Esophagus muscularis mucosa (tissue), 3 donors: ENCODE measurements at regions not wholly inside any gene's neighbourhood (a gene's known extent, or its start where the extent isn't known, plus 50 kb on each side); places are given as distances from the start of the nearest gene placed in this dataset.

Experiments
- CTCF ChIP-seq, 3 experiments: fragments of 200-600 bp in 2 of 3; fragments of 450-650 bp in 1 of 3; sonication (generic) in 2 of 3; IDR thresholded peaks; one replicate each; pipeline ENCODE4 v1.5.1; 2017 to 2019; ENCODE audit warnings: antibody characterized with exemption in 3 of 3, mild to moderate bottlenecking in 2 of 3, moderate library complexity in 1 of 3
- POLR2A ChIP-seq: fragments of 450-650 bp; IDR thresholded peaks from one replicate; pipeline ENCODE4 v1.6.1; 2017; ENCODE audit warnings: antibody characterized with exemption, moderate library complexity, mild to moderate bottlenecking, low read depth
- POLR2AphosphoS5 ChIP-seq, 2 donors: sonication (generic); formaldehyde crosslinking; IDR thresholded peaks; one replicate each; pipeline ENCODE4 v1.6.1; 2017; ENCODE audit warnings: antibody characterized with exemption in 2 of 2

GRCh38 chr17:73982871-73983270, 220.6 kb upstream of the RPL38 start:
- no peak for TF ChIP-seq CTCF (IDR thresholded peaks at IDR 0.05)
- no peak for TF ChIP-seq POLR2AphosphoS5 (IDR thresholded peaks at IDR 0.05)
- TF ChIP-seq POLR2A: no peak
